ENCODE measurements at regions not wholly inside any gene's neighbourhood (a gene's known extent, or its start where the extent isn't known, plus 50 kb on each side); places are given as distances from the start of the nearest gene placed in this dataset.

- no peak overlapping the region for H3K4me3 Mint-ChIP-seq
- no peak for DNase-seq
- ChIA-PET POLR2A (no interaction called here), CTCF (no interaction called here)
- no peaks in the 10 kb centered on the region for H3K36me3 Mint-ChIP-seq (ENCODE audit: low read depth)
- H3K4me1 Mint-ChIP-seq = no peaks in the 10 kb centered on the region
- TF ChIP-seq, protein P1, sequence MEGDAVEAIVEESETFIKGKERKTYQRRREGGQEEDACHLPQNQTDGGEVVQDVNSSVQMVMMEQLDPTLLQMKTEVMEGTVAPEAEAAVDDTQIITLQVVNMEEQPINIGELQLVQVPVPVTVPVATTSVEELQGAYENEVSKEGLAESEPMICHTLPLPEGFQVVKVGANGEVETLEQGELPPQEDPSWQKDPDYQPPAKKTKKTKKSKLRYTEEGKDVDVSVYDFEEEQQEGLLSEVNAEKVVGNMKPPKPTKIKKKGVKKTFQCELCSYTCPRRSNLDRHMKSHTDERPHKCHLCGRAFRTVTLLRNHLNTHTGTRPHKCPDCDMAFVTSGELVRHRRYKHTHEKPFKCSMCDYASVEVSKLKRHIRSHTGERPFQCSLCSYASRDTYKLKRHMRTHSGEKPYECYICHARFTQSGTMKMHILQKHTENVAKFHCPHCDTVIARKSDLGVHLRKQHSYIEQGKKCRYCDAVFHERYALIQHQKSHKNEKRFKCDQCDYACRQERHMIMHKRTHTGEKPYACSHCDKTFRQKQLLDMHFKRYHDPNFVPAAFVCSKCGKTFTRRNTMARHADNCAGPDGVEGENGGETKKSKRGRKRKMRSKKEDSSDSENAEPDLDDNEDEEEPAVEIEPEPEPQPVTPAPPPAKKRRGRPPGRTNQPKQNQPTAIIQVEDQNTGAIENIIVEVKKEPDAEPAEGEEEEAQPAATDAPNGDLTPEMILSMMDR (IDR thresholded peaks at IDR 0.05) = no peak
- no peak for ATAC-seq (ENCODE audit: low read depth)
- peaks cover 4% of the 10 kb centered on the region for H3K27me3 Mint-ChIP-seq
- no peak overlapping the region for H3K27ac Mint-ChIP-seq
- intact Hi-C loops (cut with micrococcal nuclease) = no loop called here
- H3K9me3 Mint-ChIP-seq = peaks cover 3% of the 10 kb centered on the region
These were observed 102.0 kb downstream of the HTR5A start for GRCh38 chr7:155172141-155172540.

GRCh38 chr7:155173905-155174304 lies 103.8 kb downstream of the HTR5A start:
- DNase-seq (no peak), ATAC-seq (ENCODE audit: low read depth) (no peak)
- H3K27ac Mint-ChIP-seq = no peak overlapping the region
- peaks cover 3% of the 10 kb centered on the region for H3K9me3 Mint-ChIP-seq
- intact Hi-C loops (cut with micrococcal nuclease) = no loop called here
- TF ChIP-seq, protein P1 (IDR thresholded peaks at IDR 0.05) = no peak
- no peaks in the 10 kb centered on the region for H3K36me3 Mint-ChIP-seq (ENCODE audit: low read depth)
- POLR2A ChIA-PET = no interaction called here
- peaks cover 4% of the 10 kb centered on the region for H3K27me3 Mint-ChIP-seq
- CTCF ChIA-PET = no interaction called here
- H3K4me3 Mint-ChIP-seq = no peak overlapping the region
- peaks cover 4% of the 10 kb centered on the region for H3K4me1 Mint-ChIP-seq

DNA sequence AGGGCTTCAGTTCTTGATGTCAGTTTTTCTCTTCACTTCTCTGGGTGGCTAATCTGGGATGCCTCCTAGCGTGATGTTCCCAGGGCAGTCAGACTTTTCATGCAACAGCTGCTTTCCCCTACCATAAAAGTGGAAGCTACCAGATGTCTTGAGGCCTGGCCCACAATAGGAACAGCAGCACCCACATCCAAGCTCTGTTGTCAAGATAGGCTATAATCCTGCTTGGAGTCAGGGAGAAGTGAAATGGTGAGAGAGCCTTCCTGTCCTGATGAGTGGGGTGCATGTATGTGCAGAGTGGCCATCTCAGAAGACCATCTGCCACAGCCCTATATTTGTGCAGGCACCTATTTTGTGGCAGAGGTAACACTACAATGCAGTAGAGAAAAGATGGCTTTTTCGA lies 108.0 kb downstream of the HTR5A start:
- no peak overlapping the region for H3K4me3 Mint-ChIP-seq
- peaks cover 6% of the 10 kb centered on the region for H3K4me1 Mint-ChIP-seq
- DNase-seq (no peak), ATAC-seq (ENCODE audit: low read depth) (no peak)
- H3K27ac Mint-ChIP-seq = no peak overlapping the region
- intact Hi-C loops (cut with micrococcal nuclease) = no loop called here
- H3K36me3 Mint-ChIP-seq (ENCODE audit: low read depth) = no peaks in the 10 kb centered on the region
- ChIA-PET CTCF (no interaction called here), POLR2A (no interaction called here)
- TF ChIP-seq, protein P1 (IDR thresholded peaks at IDR 0.05) = no peak
- H3K9me3 Mint-ChIP-seq = peaks cover 3% of the 10 kb centered on the region
- peaks cover 2% of the 10 kb centered on the region for H3K27me3 Mint-ChIP-seq

DNA sequence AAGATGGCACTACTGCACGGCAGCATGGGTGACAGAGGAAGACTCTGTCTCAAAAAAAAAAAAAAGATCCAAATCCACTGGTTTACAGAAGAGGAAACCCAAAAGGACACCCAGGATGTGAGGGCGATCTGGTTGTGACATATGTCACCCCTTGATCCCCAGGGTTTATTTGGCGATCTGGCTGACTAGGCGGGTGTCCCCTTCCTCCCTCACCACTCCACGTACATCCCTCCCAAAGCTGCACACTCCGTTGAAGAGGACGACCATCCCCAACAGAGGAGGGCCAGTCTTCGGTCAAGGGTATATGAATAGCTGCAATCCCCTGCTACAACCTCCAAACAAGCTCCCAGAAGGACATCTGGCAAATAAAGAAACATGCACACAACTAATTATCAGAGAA lies 111.6 kb downstream of the HTR5A start:
- H3K27ac Mint-ChIP-seq = no peak overlapping the region

DNA sequence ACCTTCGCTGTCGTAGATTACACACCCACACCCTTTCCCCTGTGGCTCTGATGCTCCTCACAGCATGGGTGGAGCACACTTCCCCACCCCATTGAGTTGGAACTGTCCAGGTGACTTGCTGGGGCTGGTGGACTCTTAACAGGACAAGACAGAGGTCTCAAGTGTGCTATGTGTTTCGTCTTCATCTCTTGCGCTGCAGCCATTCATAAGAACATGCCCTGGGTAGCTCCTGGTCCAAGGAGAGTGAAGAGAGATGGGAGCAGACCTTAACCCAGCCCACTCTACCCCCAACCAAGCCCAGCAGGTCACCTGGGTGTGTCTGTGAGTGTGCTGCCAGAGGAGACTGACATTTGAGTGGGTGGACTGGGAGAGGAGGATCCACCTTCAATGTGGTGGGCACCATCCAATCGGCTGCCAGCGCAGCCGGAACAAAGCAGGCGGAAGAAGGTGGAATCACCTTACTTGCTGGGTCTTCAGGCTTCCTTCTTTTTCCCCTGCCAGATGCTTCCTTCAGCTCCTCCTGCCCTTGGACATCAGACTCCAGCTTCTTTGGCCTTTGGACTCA lies 112.4 kb downstream of the HTR5A start:
- POLR2A ChIA-PET = no interaction called here
- DNase-seq = no peak
- H3K4me3 Mint-ChIP-seq = no peak overlapping the region
- CTCF ChIA-PET = no interaction called here
- intact Hi-C loops (cut with micrococcal nuclease) = no loop called here
- H3K9me3 Mint-ChIP-seq = peaks cover 18% of the 10 kb centered on the region
- H3K27ac Mint-ChIP-seq = no peak overlapping the region
- no peaks in the 10 kb centered on the region for H3K27me3 Mint-ChIP-seq
- TF ChIP-seq, protein P1 (IDR thresholded peaks at IDR 0.05) = no peak
- peaks cover 6% of the 10 kb centered on the region for H3K4me1 Mint-ChIP-seq
- ATAC-seq (ENCODE audit: low read depth) = no peak
- peaks cover 7% of the 10 kb centered on the region for H3K36me3 Mint-ChIP-seq (ENCODE audit: low read depth)

More for the DNA sequence above, 111.6 kb downstream of the HTR5A start:
- POLR2A ChIA-PET = no interaction called here
- TF ChIP-seq, protein P1 (IDR thresholded peaks at IDR 0.05) = no peak
- ATAC-seq (ENCODE audit: low read depth) = no peak
- Mint-ChIP-seq H3K36me3 (ENCODE audit: low read depth) (peaks cover 7% of the 10 kb centered on the region), H3K9me3 (peaks cover 19% of the 10 kb centered on the region), H3K27me3 (no peaks in the 10 kb centered on the region), H3K4me1 (peaks cover 6% of the 10 kb centered on the region), H3K4me3 (no peak overlapping the region)
- CTCF ChIA-PET = no interaction called here
- DNase-seq = no peak
- intact Hi-C loops (cut with micrococcal nuclease) = no loop called here

Data from activated B cell treated with CpG ODN at 0.5 μM for 24 hours (primary cell).